Naive B cell (primary cell): ENCODE measurements at regions not wholly inside any gene's neighbourhood (a gene's known extent, or its start where the extent isn't known, plus 50 kb on each side); places are given as distances from the start of the nearest gene placed in this dataset.
"Not testable (repeated sequence)": the region's sequence is repeated elsewhere in the genome, so short reads cannot be mapped to it uniquely, and the experiment has no call there.

ENCODE experiments used
- ATAC-seq, 2 donors: fragments of 150-1000 bp; cut with Tn5 transposase; 2 replicates each; pipeline ENCODE4 v1.10.0; 2021; ENCODE audit warnings: low read depth in 2 of 2, mild to moderate bottlenecking in 2 of 2, moderate library complexity in 2 of 2
- DNase-seq: peaks from one replicate; pipeline ENCODE4 v3.0.0; 2022
- H3K27ac Mint-ChIP-seq, 6 donors: one replicate each; pipeline ENCODE4 v1.8.0; 2020 to 2022; ENCODE audit warnings: mild to moderate bottlenecking in 6 of 6, mixed read lengths in 6 of 6, moderate library complexity in 5 of 6, inconsistent platforms in 2 of 6
- H3K27me3 Mint-ChIP-seq, 3 donors: one replicate each; pipeline ENCODE4 v1.8.0; 2021 to 2022; ENCODE audit warnings: mixed read lengths in 3 of 3, mild to moderate bottlenecking in 1 of 3
- H3K36me3 Mint-ChIP-seq, 2 donors: one replicate each; pipeline ENCODE4 v1.8.0; 2020 to 2022; ENCODE audit warnings: mixed read lengths in 2 of 2, inconsistent platforms in 1 of 2, mild to moderate bottlenecking in 1 of 2
- H3K4me1 Mint-ChIP-seq, 3 donors: one replicate each; pipeline ENCODE4 v1.8.0; 2020 to 2022; ENCODE audit warnings: mixed read lengths in 3 of 3, inconsistent platforms in 1 of 3, mild to moderate bottlenecking in 1 of 3, moderate library complexity in 1 of 3
- H3K4me3 Mint-ChIP-seq, 8 donors: one replicate each; pipeline ENCODE4 v1.8.0; 2020 to 2022; ENCODE audit warnings: mild to moderate bottlenecking in 8 of 8, mixed read lengths in 8 of 8, moderate library complexity in 8 of 8, inconsistent platforms in 2 of 8
- H3K9me3 Mint-ChIP-seq, 7 donors: one replicate each; pipeline ENCODE4 v1.8.0; 2020 to 2022; ENCODE audit warnings: mixed read lengths in 7 of 7, mild to moderate bottlenecking in 5 of 7, inconsistent platforms in 2 of 7, moderate library complexity in 1 of 7

GRCh38 chr18:4678685-4679084, 223.6 kb upstream of the DLGAP1 start:
- H3K4me1 Mint-ChIP-seq, H3K4me3 Mint-ChIP-seq, DNase-seq, H3K36me3 Mint-ChIP-seq, H3K27me3 Mint-ChIP-seq, ATAC-seq: not testable (repeated sequence)
- Mint-ChIP-seq H3K9me3 (peaks cover 4 to 16% (median 9%) of the 10 kb centered on the region in 7 donors), H3K27ac (peak overlapping the region in 1 of 6 donors; percentile 16)

DNA sequence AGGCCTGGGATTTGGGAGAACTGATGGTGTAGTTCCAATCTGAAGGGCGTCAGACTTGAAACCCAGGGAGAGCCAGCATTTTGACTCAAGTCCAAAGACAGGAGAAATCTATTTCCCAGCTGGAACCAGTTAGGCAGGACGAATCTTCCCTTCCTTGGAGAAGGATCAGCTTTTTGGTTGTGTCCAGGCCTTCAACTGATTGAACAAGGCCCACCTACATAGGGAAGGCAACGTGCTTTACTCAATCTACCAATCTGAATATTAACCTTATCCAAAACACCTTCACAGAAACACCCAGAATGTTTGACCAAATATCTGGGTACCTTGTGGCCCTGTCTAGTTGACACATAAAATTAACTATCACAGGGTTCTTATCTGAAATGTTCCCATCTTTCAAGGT, 221.9 kb upstream of the DLGAP1 start:
- H3K9me3 Mint-ChIP-seq: peaks cover 5 to 17% (median 12%) of the 10 kb centered on the region in 7 donors
- ATAC-seq: no peak

GRCh38 chr18:4672162-4672561, 217.1 kb upstream of the DLGAP1 start:
- Mint-ChIP-seq H3K4me1 (no peaks in the 10 kb centered on the region), H3K27ac (no peak overlapping the region), H3K27me3 (no peaks in the 10 kb centered on the region), H3K4me3 (no peak overlapping the region), H3K9me3 (peaks cover 11 to 41% (median 24%) of the 10 kb centered on the region in 7 donors), H3K36me3 (no peaks in the 10 kb centered on the region)
- no peak for DNase-seq
- no peak for ATAC-seq

More for the DNA sequence above, 221.9 kb upstream of the DLGAP1 start:
- no peaks in the 10 kb centered on the region for H3K4me1 Mint-ChIP-seq
- no peak overlapping the region for H3K4me3 Mint-ChIP-seq
- H3K27me3 Mint-ChIP-seq: no peaks in the 10 kb centered on the region
- no peak overlapping the region for H3K27ac Mint-ChIP-seq
- no peaks in the 10 kb centered on the region for H3K36me3 Mint-ChIP-seq
- DNase-seq: no peak

GRCh38 chr18:4658804-4659203, 203.7 kb upstream of the DLGAP1 start:
- Mint-ChIP-seq H3K9me3 (peaks cover 0 to 17% (median 4%) of the 10 kb centered on the region in 7 donors), H3K4me1 (no peaks in the 10 kb centered on the region), H3K4me3 (no peak overlapping the region), H3K27ac (no peak overlapping the region), H3K36me3 (no peaks in the 10 kb centered on the region), H3K27me3 (no peaks in the 10 kb centered on the region)
- ATAC-seq: no peak
- DNase-seq: no peak

DNA sequence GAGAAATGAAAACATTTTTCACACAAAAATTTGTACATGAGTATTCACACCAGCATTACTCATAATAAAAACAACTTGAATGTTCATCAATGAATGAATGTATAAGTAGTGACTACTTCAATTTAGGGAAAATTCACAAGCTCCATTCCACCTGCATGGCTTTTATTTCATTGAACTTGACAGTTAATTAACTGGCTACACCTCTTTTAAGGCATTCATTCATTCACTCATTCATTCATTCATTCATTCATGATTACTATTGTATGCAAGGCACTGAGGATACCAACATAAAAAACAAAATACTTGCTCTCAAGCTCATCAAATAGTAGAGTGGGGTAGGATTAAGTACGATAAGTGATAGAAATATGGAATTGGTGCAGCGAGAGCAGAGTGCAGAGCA, 198.3 kb upstream of the DLGAP1 start:
- DNase-seq (no peak), ATAC-seq (no peak)
- H3K36me3 Mint-ChIP-seq: no peaks in the 10 kb centered on the region
- H3K27me3 Mint-ChIP-seq: no peaks in the 10 kb centered on the region
- H3K4me3 Mint-ChIP-seq: no peak overlapping the region
- no peaks in the 10 kb centered on the region for H3K4me1 Mint-ChIP-seq
- H3K27ac Mint-ChIP-seq: no peak overlapping the region
- H3K9me3 Mint-ChIP-seq: peaks cover 0 to 5% (median 3%) of the 10 kb centered on the region in 7 donors

GRCh38 chr18:4641771-4642368, 186.8 kb upstream of the DLGAP1 start:
- H3K36me3 Mint-ChIP-seq: no peaks in the 10 kb centered on the region
- no peaks in the 10 kb centered on the region for H3K27me3 Mint-ChIP-seq
- H3K9me3 Mint-ChIP-seq: peaks cover under 1 to 7% (median 6%) of the 10 kb centered on the region in 7 donors
- no peak overlapping the region for H3K4me3 Mint-ChIP-seq
- H3K27ac Mint-ChIP-seq: no peak overlapping the region
- DNase-seq (no peak), ATAC-seq (no peak)
- no peaks in the 10 kb centered on the region for H3K4me1 Mint-ChIP-seq

GRCh38 chr18:4640349-4641012, 185.4 kb upstream of the DLGAP1 start:
- Mint-ChIP-seq H3K4me3 (no peak overlapping the region), H3K27ac (no peak overlapping the region), H3K9me3 (peaks cover 0 to 6% (median 2%) of the 10 kb centered on the region in 7 donors), H3K4me1 (no peaks in the 10 kb centered on the region), H3K27me3 (no peaks in the 10 kb centered on the region), H3K36me3 (no peaks in the 10 kb centered on the region)
- no peak for DNase-seq
- ATAC-seq: no peak

DNA sequence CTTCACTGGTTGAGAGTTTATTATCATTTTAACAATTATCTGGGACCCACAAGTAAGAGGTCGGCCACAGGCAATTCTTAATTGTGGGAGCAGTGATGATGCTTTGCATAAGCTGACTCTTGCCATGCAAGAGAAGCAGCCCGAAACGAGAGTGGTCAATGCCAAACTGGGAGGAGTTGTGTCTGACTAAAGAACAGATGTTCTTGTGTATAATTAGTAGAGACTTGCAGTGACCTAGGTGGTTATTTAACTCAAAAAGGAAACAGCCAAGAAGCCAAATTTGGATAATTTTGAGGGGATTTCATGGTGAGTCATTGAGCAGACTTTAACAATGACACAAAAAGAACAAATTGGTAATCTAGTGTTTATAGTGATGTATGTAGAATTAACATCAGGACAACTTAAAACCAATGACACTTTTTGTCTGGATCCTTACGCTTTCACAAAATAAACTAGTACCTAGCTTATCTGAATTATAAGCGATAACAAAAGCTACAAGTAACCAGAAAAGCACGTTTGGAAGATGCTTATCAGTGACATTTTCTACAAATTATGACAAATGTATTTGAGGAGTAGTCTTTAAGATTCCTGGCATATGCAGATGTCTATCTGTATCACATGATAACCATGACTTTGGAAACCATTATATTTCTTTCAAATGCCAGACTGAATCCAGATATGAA, 184.7 kb upstream of the DLGAP1 start:
- H3K4me1 Mint-ChIP-seq: no peaks in the 10 kb centered on the region
- peaks cover 0 to 9% (median 3%) of the 10 kb centered on the region in 7 donors for H3K9me3 Mint-ChIP-seq
- no peak for DNase-seq
- H3K36me3 Mint-ChIP-seq: no peaks in the 10 kb centered on the region
- H3K27ac Mint-ChIP-seq: no peak overlapping the region
- no peak for ATAC-seq
- H3K4me3 Mint-ChIP-seq: no peak overlapping the region
- H3K27me3 Mint-ChIP-seq: no peaks in the 10 kb centered on the region

- Mint-ChIP-seq H3K36me3 (no peaks in the 10 kb centered on the region), H3K27me3 (no peaks in the 10 kb centered on the region), H3K27ac (no peak overlapping the region), H3K9me3 (peaks cover 0 to 9% (median 4%) of the 10 kb centered on the region in 7 donors), H3K4me3 (no peak overlapping the region), H3K4me1 (no peaks in the 10 kb centered on the region)
- no peak for DNase-seq
- ATAC-seq: no peak
Observed at GRCh38 chr18:4638680-4639079, 183.6 kb upstream of the DLGAP1 start.

- Mint-ChIP-seq H3K9me3 (peaks cover under 1 to 9% (median 5%) of the 10 kb centered on the region in 7 donors), H3K4me1 (no peaks in the 10 kb centered on the region), H3K27me3 (no peaks in the 10 kb centered on the region), H3K4me3 (no peak overlapping the region), H3K27ac (no peak overlapping the region), H3K36me3 (no peaks in the 10 kb centered on the region)
- DNase-seq (no peak), ATAC-seq (no peak)
Observed at GRCh38 chr18:4637876-4638275, 182.8 kb upstream of the DLGAP1 start.

DNA sequence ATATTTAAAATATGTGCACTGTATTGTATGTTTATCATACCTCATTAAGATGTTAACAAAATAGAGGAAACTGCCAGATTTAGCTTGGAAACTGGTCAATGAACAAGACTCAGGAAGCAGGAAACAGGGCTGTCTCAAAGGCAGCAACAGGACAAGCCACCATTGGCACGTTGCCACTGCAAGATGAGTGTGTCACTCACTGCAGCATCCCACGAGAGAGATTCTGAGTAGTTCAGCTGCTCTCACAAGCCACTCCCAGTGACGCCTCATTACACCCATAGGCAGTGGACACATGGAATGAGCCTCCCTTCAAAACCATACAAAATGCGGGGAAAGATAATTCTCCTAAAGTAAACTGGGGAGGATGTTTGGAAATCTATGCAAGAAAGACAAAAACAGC, 181.9 kb upstream of the DLGAP1 start:
- Mint-ChIP-seq H3K27me3 (no peaks in the 10 kb centered on the region), H3K9me3 (peaks cover 4 to 13% (median 7%) of the 10 kb centered on the region in 7 donors), H3K4me1 (no peaks in the 10 kb centered on the region), H3K36me3 (no peaks in the 10 kb centered on the region), H3K27ac (no peak overlapping the region), H3K4me3 (no peak overlapping the region)
- DNase-seq: no peak
- ATAC-seq: no peak

DNA sequence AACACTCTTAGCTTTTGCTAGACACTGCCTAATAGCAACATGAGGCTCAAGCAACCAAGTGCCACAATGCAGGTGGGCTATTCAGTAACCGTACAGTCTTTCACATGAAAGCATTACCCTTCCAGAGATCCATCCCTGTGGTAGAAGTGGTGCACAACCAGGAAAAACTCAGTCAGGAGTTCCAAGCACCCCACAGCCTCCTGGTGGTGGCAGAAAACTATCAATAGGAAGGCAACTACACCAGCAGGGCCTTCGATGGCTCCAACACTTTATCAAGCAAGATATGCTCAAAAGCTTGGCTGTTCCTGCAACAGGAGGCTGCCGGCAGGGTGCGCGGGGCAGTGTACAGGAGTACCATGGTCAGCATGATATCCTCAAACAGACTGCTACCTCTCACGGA, 176.1 kb upstream of the DLGAP1 start:
- no peak overlapping the region for H3K27ac Mint-ChIP-seq
- H3K4me3 Mint-ChIP-seq: no peak overlapping the region
- ATAC-seq (no peak), DNase-seq (no peak)
- H3K27me3 Mint-ChIP-seq: no peaks in the 10 kb centered on the region
- H3K4me1 Mint-ChIP-seq: no peaks in the 10 kb centered on the region
- peaks cover 4 to 12% (median 7%) of the 10 kb centered on the region in 7 donors for H3K9me3 Mint-ChIP-seq
- no peaks in the 10 kb centered on the region for H3K36me3 Mint-ChIP-seq

DNA sequence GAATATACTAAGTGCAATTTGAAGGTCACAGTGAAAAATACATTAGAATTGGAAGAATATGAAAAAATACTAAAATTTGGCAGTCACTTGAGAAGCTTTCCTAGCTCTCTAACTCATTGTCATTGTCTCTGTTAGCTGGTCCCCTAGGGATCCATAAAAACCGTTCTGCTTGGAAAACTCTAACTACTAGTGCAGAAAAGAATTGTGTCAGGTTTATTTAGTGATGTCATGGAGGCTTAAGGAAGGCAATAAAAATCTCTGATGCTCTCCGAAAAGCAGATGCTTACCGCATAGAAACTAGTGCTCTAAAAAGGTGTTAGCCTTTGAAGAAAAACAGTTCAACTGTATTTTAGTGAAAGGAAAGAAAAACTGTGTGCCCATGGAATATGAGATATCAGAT, 150.1 kb upstream of the DLGAP1 start:
- Mint-ChIP-seq H3K9me3 (peaks cover 0 to 3% (median 0%) of the 10 kb centered on the region in 7 donors), H3K4me1 (no peaks in the 10 kb centered on the region), H3K4me3 (no peak overlapping the region), H3K27ac (no peak overlapping the region), H3K27me3 (no peaks in the 10 kb centered on the region), H3K36me3 (no peaks in the 10 kb centered on the region)
- no peak for DNase-seq
- ATAC-seq: no peak

- Mint-ChIP-seq H3K27ac (peak overlapping the region in 1 of 6 donors; percentile 1), H3K36me3 (no peaks in the 10 kb centered on the region), H3K4me1 (no peaks in the 10 kb centered on the region), H3K27me3 (no peaks in the 10 kb centered on the region), H3K4me3 (no peak overlapping the region), H3K9me3 (peaks cover 0 to 3% (median 2%) of the 10 kb centered on the region in 7 donors)
- no peak for DNase-seq
- ATAC-seq: no peak
Observed at GRCh38 chr18:4603955-4604354, 148.8 kb upstream of the DLGAP1 start.
